Testis (tissue), 2 donors: ENCODE measurements at regions not wholly inside any gene's neighbourhood (a gene's known extent, or its start where the extent isn't known, plus 50 kb on each side); places are given as distances from the start of the nearest gene placed in this dataset.

Experiments used
- POLR2A ChIP-seq: fragments of 450-650 bp; IDR thresholded peaks from one replicate; pipeline ENCODE4 v1.6.1; 2017; ENCODE audit warnings: antibody characterized with exemption, mild to moderate bottlenecking, moderate library complexity
- TF ChIP-seq, protein P1 (sequence below), 3 experiments: fragments of 450-650 bp in 2 of 3; fragments of 200-600 bp in 1 of 3; sonication (generic) in 1 of 3; IDR thresholded peaks; one replicate each; pipeline ENCODE4 v1.5.1; 2016 to 2019; ENCODE audit warnings: antibody characterized with exemption in 3 of 3, mild to moderate bottlenecking in 2 of 3, moderate library complexity in 1 of 3

DNA sequence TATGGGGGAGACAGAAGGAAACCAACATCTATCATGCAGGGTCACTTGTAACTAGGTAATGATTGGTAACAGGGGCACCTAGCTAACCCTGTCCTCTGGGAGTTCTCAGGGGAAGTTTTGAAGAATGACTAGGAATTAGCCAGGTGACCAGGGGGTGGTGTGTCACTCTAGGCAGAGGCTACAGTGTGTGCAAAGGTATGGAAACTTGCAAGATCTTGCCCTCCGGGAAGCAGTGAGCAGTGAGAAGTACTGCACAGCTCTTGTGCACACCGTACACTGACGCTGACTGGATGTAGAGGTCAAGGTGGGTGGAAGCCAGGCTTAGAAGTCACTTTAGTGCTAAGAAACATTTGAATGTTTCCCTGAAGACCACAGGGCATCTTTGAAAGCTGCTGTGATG is 62.9 kb upstream of the LMO4 start:
- TF ChIP-seq, protein P1, sequence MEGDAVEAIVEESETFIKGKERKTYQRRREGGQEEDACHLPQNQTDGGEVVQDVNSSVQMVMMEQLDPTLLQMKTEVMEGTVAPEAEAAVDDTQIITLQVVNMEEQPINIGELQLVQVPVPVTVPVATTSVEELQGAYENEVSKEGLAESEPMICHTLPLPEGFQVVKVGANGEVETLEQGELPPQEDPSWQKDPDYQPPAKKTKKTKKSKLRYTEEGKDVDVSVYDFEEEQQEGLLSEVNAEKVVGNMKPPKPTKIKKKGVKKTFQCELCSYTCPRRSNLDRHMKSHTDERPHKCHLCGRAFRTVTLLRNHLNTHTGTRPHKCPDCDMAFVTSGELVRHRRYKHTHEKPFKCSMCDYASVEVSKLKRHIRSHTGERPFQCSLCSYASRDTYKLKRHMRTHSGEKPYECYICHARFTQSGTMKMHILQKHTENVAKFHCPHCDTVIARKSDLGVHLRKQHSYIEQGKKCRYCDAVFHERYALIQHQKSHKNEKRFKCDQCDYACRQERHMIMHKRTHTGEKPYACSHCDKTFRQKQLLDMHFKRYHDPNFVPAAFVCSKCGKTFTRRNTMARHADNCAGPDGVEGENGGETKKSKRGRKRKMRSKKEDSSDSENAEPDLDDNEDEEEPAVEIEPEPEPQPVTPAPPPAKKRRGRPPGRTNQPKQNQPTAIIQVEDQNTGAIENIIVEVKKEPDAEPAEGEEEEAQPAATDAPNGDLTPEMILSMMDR (IDR thresholded peaks at IDR 0.05): no peak
- no peak for TF ChIP-seq POLR2A
